ENCODE measurements at regions not wholly inside any gene's neighbourhood (a gene's known extent, or its start where the extent isn't known, plus 50 kb on each side); places are given as distances from the start of the nearest gene placed in this dataset.

- no peak for TF ChIP-seq POLR2A (IDR thresholded peaks at IDR 0.05)
- no peak for TF ChIP-seq CTCF (IDR thresholded peaks at IDR 0.05)
Measured at GRCh38 chr1:186740324-186740723, 60.1 kb upstream of the PTGS2 start.
